Smooth muscle cell (in vitro differentiated cells): ENCODE measurements at regions not wholly inside any gene's neighbourhood (a gene's known extent, or its start where the extent isn't known, plus 50 kb on each side); places are given as distances from the start of the nearest gene placed in this dataset.

Experiments used
- DNase-seq: peaks from one replicate; lab custom pipeline; 2025; ENCODE audit not compliant: unreplicated experiment; lab: John Stamatoyannopoulos, UW
- H2AFZ ChIP-seq: fragments of 200-600 bp; sonication (generic); 2 replicates; pipeline ENCODE4 v1.6.0; 2016; ENCODE audit warnings: antibody characterized with exemption, low read depth, mild to moderate bottlenecking
- H3F3A ChIP-seq: fragments of 200-600 bp; sonication (generic); 2 replicates; pipeline ENCODE4 v1.6.0; 2017; ENCODE audit warnings: antibody characterized with exemption, low read depth
- H3K27ac ChIP-seq: fragments of 200-600 bp; sonication (generic); 2 replicates; pipeline ENCODE4 v1.5.1; 2016; ENCODE audit warnings: low read depth, mild to moderate bottlenecking
- H3K27me3 ChIP-seq: fragments of 200-600 bp; sonication (generic); 2 replicates; pipeline ENCODE4 v1.6.1; 2016; ENCODE audit warnings: low read depth, mild to moderate bottlenecking
- H3K36me3 ChIP-seq: fragments of 200-600 bp; sonication (generic); 2 replicates; pipeline ENCODE4 v1.5.1; 2016; ENCODE audit warnings: low read depth
- H3K4me1 ChIP-seq: fragments of 200-600 bp; sonication (generic); 2 replicates; pipeline ENCODE4 v1.5.1; 2016; ENCODE audit warnings: low read depth
- H3K4me2 ChIP-seq: fragments of 200-600 bp; sonication (generic); 2 replicates; pipeline ENCODE4 v1.6.0; 2016; ENCODE audit warnings: mild to moderate bottlenecking
- H3K4me3 ChIP-seq: fragments of 200-600 bp; sonication (generic); 2 replicates; pipeline ENCODE4 v1.5.1; 2016; ENCODE audit warnings: mild to moderate bottlenecking
- H3K79me2 ChIP-seq: fragments of 200-600 bp; sonication (generic); 2 replicates; pipeline ENCODE4 v1.6.0; 2016; ENCODE audit warnings: low read depth, mild to moderate bottlenecking
- H3K9ac ChIP-seq: fragments of 200-600 bp; sonication (generic); 2 replicates; pipeline ENCODE4 v1.6.0; 2016; ENCODE audit warnings: low read depth
- H3K9me3 ChIP-seq: fragments of 200-600 bp; sonication (generic); replicated peaks from 2 replicates; pipeline ENCODE4 v1.5.1; 2016; ENCODE audit warnings: low read depth
- H4K20me1 ChIP-seq: fragments of 200-600 bp; sonication (generic); 2 replicates; pipeline ENCODE4 v1.6.0; 2016; ENCODE audit warnings: low read depth
- WGBS: methylation state at CpG from one replicate; pipeline ENCODE4 v1.1.7; 2016; ENCODE audit warnings: low lambda C conversion rate; 5-methylcytosine and 5-hydroxymethylcytosine counted together
- TF ChIP-seq, protein P1 (sequence below): fragments of 200-600 bp; sonication (generic); IDR thresholded peaks from 2 replicates; pipeline ENCODE4 v1.5.1; 2017; ENCODE audit warnings: borderline replicate concordance, mild to moderate bottlenecking, antibody characterized with exemption; ENCODE audit not compliant: insufficient read depth, poor library complexity, severe bottlenecking

DNA sequence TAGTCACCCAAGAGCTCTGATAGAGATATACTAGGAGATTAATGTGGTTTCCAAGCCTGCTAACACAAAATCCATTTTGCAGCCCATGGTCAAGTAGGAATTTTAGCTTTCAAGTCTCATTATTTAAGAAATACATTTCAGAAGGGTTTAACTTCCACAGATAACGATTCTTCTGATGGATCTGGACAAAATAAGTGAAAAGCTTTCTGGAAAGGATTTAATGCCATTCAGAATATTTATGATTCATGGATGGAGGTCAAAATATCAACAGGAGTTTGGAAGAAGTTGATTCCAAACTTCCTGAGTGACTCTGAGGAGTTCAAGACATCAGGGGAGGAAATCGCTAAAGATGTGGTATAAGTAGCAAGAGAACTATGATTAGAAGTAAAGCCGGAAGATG lies 214.6 kb downstream of the ATXN7L3B start:
- no peak overlapping the region for H2AFZ ChIP-seq
- no peak overlapping the region for H3K4me3 ChIP-seq
- peaks cover 8% of the 10 kb centered on the region for H3F3A ChIP-seq
- 27% methylated on average over 3 of the region's 3 CpGs for WGBS
- no peaks in the 10 kb centered on the region for H3K4me1 ChIP-seq
- H3K36me3 ChIP-seq = no peaks in the 10 kb centered on the region
- no peak overlapping the region for H3K9ac ChIP-seq
- TF ChIP-seq, protein P1, sequence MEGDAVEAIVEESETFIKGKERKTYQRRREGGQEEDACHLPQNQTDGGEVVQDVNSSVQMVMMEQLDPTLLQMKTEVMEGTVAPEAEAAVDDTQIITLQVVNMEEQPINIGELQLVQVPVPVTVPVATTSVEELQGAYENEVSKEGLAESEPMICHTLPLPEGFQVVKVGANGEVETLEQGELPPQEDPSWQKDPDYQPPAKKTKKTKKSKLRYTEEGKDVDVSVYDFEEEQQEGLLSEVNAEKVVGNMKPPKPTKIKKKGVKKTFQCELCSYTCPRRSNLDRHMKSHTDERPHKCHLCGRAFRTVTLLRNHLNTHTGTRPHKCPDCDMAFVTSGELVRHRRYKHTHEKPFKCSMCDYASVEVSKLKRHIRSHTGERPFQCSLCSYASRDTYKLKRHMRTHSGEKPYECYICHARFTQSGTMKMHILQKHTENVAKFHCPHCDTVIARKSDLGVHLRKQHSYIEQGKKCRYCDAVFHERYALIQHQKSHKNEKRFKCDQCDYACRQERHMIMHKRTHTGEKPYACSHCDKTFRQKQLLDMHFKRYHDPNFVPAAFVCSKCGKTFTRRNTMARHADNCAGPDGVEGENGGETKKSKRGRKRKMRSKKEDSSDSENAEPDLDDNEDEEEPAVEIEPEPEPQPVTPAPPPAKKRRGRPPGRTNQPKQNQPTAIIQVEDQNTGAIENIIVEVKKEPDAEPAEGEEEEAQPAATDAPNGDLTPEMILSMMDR = no peak
- H3K27me3 ChIP-seq = no peaks in the 10 kb centered on the region
- no peaks in the 10 kb centered on the region for H3K79me2 ChIP-seq
- peak overlapping the region; percentile 49 for H3K4me2 ChIP-seq
- H4K20me1 ChIP-seq = no peaks in the 10 kb centered on the region
- no peak for DNase-seq
- H3K9me3 ChIP-seq = no peaks in the 10 kb centered on the region
- peak overlapping the region; percentile 68 for H3K27ac ChIP-seq

DNA sequence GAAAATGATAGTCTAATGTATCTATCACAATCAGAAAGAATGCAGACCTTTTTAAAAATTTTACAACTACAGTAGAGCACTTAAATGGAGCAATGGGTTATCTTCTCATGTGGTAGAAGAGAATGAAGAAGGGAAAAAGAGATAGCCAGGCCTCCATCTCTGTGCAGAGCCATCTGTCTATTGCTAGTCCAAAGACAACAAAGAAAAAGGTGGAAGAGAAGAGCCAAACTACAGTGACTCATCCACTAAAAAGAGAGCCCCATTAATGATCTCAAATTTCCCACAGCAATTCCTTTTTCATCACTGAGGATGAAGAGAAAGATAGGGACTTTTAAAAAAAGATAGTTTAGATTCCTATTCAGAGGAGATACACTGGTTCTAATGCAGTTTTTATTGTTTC lies 232.9 kb downstream of the ATXN7L3B start:
- TF ChIP-seq, protein P1 = no peak
- H3K79me2 ChIP-seq = no peaks in the 10 kb centered on the region
- no peak for DNase-seq

DNA sequence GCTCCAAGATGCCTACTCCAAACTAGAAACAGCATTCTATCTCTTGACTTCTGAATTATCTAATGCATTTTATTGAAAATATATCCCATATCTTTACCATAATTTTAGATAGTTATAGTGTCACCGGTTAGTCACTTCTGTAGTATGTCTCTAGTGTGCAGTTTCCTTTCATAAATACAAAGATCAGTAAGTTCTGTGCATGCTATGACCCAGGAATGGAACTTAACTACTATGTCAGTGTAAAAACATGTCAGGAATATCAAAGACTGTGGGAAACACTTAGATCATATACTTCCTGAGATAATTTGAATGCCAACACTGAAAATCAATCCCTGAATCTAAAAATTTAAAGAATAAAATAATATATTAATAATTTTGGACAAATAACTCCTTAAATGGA lies 237.6 kb downstream of the ATXN7L3B start:
- 77% methylated on average over 1 of the region's 1 CpG for WGBS
- no peaks in the 10 kb centered on the region for H3K36me3 ChIP-seq

More for the DNA sequence above, 232.9 kb downstream of the ATXN7L3B start:
- Histone ChIP-seq H3K27me3 (no peaks in the 10 kb centered on the region), H4K20me1 (no peaks in the 10 kb centered on the region), H3K9me3 (no peaks in the 10 kb centered on the region), H3K36me3 (no peaks in the 10 kb centered on the region), H3K27ac (no peak overlapping the region), H3F3A (no peaks in the 10 kb centered on the region), H2AFZ (no peak overlapping the region), H3K4me3 (no peak overlapping the region), H3K4me1 (no peaks in the 10 kb centered on the region), H3K9ac (no peak overlapping the region), H3K4me2 (no peak overlapping the region)

DNA sequence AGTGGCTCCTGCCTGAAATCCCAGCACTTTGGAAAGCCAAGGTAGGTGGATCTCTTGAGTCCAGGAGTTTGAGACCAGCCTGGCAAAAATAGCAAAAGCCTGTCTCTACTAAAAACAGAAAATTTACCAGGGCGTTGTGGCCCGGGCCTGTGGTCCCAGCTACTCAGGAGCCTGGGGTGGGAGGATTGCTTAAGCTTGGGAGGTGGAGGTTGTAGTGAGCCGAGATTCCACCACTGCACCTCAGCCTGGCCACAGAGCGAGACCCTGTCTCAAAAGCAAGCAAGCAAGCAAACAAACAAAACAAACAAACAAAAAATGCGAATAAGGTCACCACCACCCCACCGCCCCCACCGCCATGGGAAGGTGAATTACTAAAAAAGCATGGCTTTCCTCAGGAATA lies 238.7 kb downstream of the ATXN7L3B start:
- TF ChIP-seq, protein P1 = no peak
- Histone ChIP-seq H3K4me3 (no peak overlapping the region), H3K79me2 (no peaks in the 10 kb centered on the region), H3F3A (peaks cover 7% of the 10 kb centered on the region), H3K27me3 (no peaks in the 10 kb centered on the region), H3K4me2 (no peak overlapping the region), H3K27ac (no peak overlapping the region), H3K9ac (no peak overlapping the region), H2AFZ (no peak overlapping the region), H3K4me1 (no peaks in the 10 kb centered on the region), H3K36me3 (no peaks in the 10 kb centered on the region), H4K20me1 (no peaks in the 10 kb centered on the region), H3K9me3 (no peaks in the 10 kb centered on the region)
- no peak for DNase-seq
- WGBS = 92% methylated on average over 7 of the region's 7 CpGs

More for the DNA sequence above, 237.6 kb downstream of the ATXN7L3B start:
- H3K27me3 ChIP-seq = no peaks in the 10 kb centered on the region
- peaks cover 6% of the 10 kb centered on the region for H3F3A ChIP-seq
- no peaks in the 10 kb centered on the region for H4K20me1 ChIP-seq
- TF ChIP-seq, protein P1 = no peak
- H3K9ac ChIP-seq = no peak overlapping the region
- H3K4me2 ChIP-seq = no peak overlapping the region
- DNase-seq = no peak
- no peaks in the 10 kb centered on the region for H3K4me1 ChIP-seq
- no peaks in the 10 kb centered on the region for H3K9me3 ChIP-seq
- H2AFZ ChIP-seq = no peak overlapping the region
- no peaks in the 10 kb centered on the region for H3K79me2 ChIP-seq
- no peak overlapping the region for H3K27ac ChIP-seq
- no peak overlapping the region for H3K4me3 ChIP-seq
